ENCODE measurements at regions not wholly inside any gene's neighbourhood (a gene's known extent, or its start where the extent isn't known, plus 50 kb on each side); places are given as distances from the start of the nearest gene placed in this dataset.

GRCh38 chr18:25553631-25554263 is 201.8 kb upstream of the ZNF521 start:
- H3K27me3 ChIP-seq (replicated peaks in 1 of 4; ENCODE audit: control extremely low read depth in 1 of 4, control insufficient read depth in 3 of 4, insufficient read depth in 4 of 4, low read length in 3 of 4), result no peaks in the 10 kb centered on the region
- H3K79me2 ChIP-seq (ENCODE audit: control insufficient read depth, insufficient read depth, low read length), result no peaks in the 10 kb centered on the region
- Mint-ChIP-seq H3K9me3 (ENCODE audit: insufficient read depth) (no peaks in the 10 kb centered on the region), H3K4me1 (no peaks in the 10 kb centered on the region), H3K27me3 (no peaks in the 10 kb centered on the region), H3K4me3 (no peak overlapping the region), H3K27ac (no peak overlapping the region)
- no peak overlapping the region for H3K4me2 ChIP-seq (replicated peaks; ENCODE audit: low read depth, low read length, poor library complexity, severe bottlenecking)
- POLR2A ChIA-PET, result no interaction called here
- no peak for TF ChIP-seq CTCF (IDR thresholded peaks at IDR 0.05)
- TF ChIP-seq EZH2 (IDR thresholded peaks at IDR 0.05; ENCODE audit: borderline replicate concordance, insufficient read depth, low read depth, low read length, poor library complexity, severe bottlenecking), result no peak
- no peak overlapping the region for H3K4me3 ChIP-seq (ENCODE audit: control extremely low read depth in 1 of 5, extremely low read depth in 1 of 5, insufficient read depth in 1 of 5, low read depth in 2 of 5, low read length in 4 of 5)
- intact Hi-C loops (cut with micrococcal nuclease), result no loop called here
- no peak overlapping the region for H3K27ac ChIP-seq (ENCODE audit: low read length in 2 of 2)
- no peaks in the 10 kb centered on the region for H3K36me3 ChIP-seq (replicated peaks in 1 of 2; ENCODE audit: control extremely low read depth in 1 of 2, control insufficient read depth in 1 of 2, extremely low read depth in 1 of 2, insufficient read depth in 2 of 2, low read length in 1 of 2)
- H2AFZ ChIP-seq (ENCODE audit: insufficient read depth, low read depth, low read length, poor library complexity, severe bottlenecking), result no peak overlapping the region
- CTCF ChIA-PET, result no interaction called here
- peaks cover 0 to 3% (median 1%) of the 10 kb centered on the region in 3 donors for H3K9me3 ChIP-seq (ENCODE audit: control extremely low read depth in 1 of 3, control insufficient read depth in 2 of 3, insufficient read depth in 1 of 3, low read length in 2 of 3)
- no peak for DNase-seq
- ATAC-seq (ENCODE audit: low read depth), result no peak
- WGBS (ENCODE audit: insufficient coverage), result no CpG with 5 or more reads among the region's 1 CpG
- no peak overlapping the region for H3K9ac ChIP-seq (ENCODE audit: low read length)
- no peaks in the 10 kb centered on the region for H4K20me1 ChIP-seq (ENCODE audit: control insufficient read depth, insufficient read depth, low read length, poor library complexity, severe bottlenecking)
- no peaks in the 10 kb centered on the region for H3K4me1 ChIP-seq (ENCODE audit: control insufficient read depth in 2 of 2, insufficient read depth in 2 of 2, low read length in 2 of 2)

DNA sequence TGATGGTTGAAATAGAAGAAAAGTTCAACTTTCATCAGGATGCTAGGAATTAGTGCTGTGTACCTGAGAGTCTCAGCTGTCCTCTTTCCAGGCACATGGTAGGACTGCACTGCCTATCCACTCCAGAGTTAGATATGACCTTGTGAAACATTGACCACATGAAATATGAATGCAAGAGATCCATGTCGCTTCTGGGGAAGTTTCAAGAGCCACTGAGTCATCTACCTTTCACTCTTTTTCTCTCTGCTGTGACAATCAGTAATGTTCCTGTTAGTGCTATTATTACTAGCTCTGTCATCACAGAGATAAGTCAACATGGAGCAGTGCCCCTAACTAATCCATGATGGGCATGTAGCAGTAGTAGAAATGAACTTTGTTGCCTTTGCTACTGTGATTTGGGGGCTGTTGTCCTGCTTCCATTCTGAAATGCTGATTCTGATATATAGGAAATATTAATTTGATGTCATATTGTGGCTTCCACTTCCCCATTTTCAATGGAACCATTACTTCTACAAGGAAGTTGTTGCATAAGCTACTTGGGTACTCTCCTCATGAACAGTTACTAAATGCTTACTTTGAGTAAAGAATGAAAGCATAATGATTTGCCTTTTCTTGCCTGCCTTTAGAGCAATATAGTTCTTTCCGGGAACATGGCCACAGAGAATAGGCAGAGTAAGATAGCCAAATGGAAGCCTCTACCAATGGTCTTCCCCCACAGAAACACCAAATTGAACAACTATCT is 192.8 kb upstream of the ZNF521 start:
- H3K9me3 ChIP-seq (ENCODE audit: control extremely low read depth in 1 of 3, control insufficient read depth in 2 of 3, insufficient read depth in 1 of 3, low read length in 2 of 3), result peaks cover 0 to 4% (median 1%) of the 10 kb centered on the region in 3 donors
- 17% methylated on average over 1 of the region's 2 CpGs for WGBS (ENCODE audit: insufficient coverage)
- Mint-ChIP-seq H3K27me3 (peaks cover 6% of the 10 kb centered on the region), H3K27ac (no peak overlapping the region), H3K9me3 (ENCODE audit: insufficient read depth) (peaks cover 4% of the 10 kb centered on the region), H3K4me1 (peaks cover 4% of the 10 kb centered on the region), H3K4me3 (no peak overlapping the region)
- H3K27ac ChIP-seq (ENCODE audit: low read length in 2 of 2), result no peak overlapping the region
- H3K36me3 ChIP-seq (replicated peaks in 1 of 2; ENCODE audit: control extremely low read depth in 1 of 2, control insufficient read depth in 1 of 2, extremely low read depth in 1 of 2, insufficient read depth in 2 of 2, low read length in 1 of 2), result no peaks in the 10 kb centered on the region
- no peaks in the 10 kb centered on the region for H3K4me1 ChIP-seq (ENCODE audit: control insufficient read depth in 2 of 2, insufficient read depth in 2 of 2, low read length in 2 of 2)
- no peak overlapping the region for H3K4me3 ChIP-seq (ENCODE audit: control extremely low read depth in 1 of 5, extremely low read depth in 1 of 5, insufficient read depth in 1 of 5, low read depth in 2 of 5, low read length in 4 of 5)
- H3K27me3 ChIP-seq (replicated peaks in 1 of 4; ENCODE audit: control extremely low read depth in 1 of 4, control insufficient read depth in 3 of 4, insufficient read depth in 4 of 4, low read length in 3 of 4), result no peaks in the 10 kb centered on the region
- intact Hi-C loops (cut with micrococcal nuclease), result no loop called here
- H3K9ac ChIP-seq (ENCODE audit: low read length), result no peak overlapping the region
- TF ChIP-seq CTCF (IDR thresholded peaks at IDR 0.05) (no peak), EZH2 (IDR thresholded peaks at IDR 0.05; ENCODE audit: borderline replicate concordance, insufficient read depth, low read depth, low read length, poor library complexity, severe bottlenecking) (no peak)
- no peak for DNase-seq
- ATAC-seq (ENCODE audit: low read depth), result no peak
- H3K4me2 ChIP-seq (replicated peaks; ENCODE audit: low read depth, low read length, poor library complexity, severe bottlenecking), result no peak overlapping the region
- no peaks in the 10 kb centered on the region for H3K79me2 ChIP-seq (ENCODE audit: control insufficient read depth, insufficient read depth, low read length)
- CTCF ChIA-PET, result no interaction called here
- no peaks in the 10 kb centered on the region for H4K20me1 ChIP-seq (ENCODE audit: control insufficient read depth, insufficient read depth, low read length, poor library complexity, severe bottlenecking)
- no peak overlapping the region for H2AFZ ChIP-seq (ENCODE audit: insufficient read depth, low read depth, low read length, poor library complexity, severe bottlenecking)
- POLR2A ChIA-PET, result no interaction called here

Measured in B cell (primary cell).